OCI-LY3 (cell line): ENCODE measurements at regions not wholly inside any gene's neighbourhood (a gene's known extent, or its start where the extent isn't known, plus 50 kb on each side); places are given as distances from the start of the nearest gene placed in this dataset.

Source experiments
- EZH2phosphoT487 ChIP-seq: fragments of 200-600 bp; shearing (Covaris generic); IDR thresholded peaks from 2 replicates; pipeline ENCODE4 v1.6.1; 2018; ENCODE audit warnings: antibody characterized with exemption, mixed run types, low read depth
- TF ChIP-seq, protein P1 (sequence below): fragments of 200-600, 300-600 bp; sonication (generic); IDR thresholded peaks from 2 replicates; pipeline ENCODE4 v1.5.1; 2014; ENCODE audit warnings: antibody characterized with exemption, low read length, low read depth

GRCh38 chr2:208568203-208568602 lies 161.6 kb downstream of the PTH2R start:
- TF ChIP-seq, protein P1, sequence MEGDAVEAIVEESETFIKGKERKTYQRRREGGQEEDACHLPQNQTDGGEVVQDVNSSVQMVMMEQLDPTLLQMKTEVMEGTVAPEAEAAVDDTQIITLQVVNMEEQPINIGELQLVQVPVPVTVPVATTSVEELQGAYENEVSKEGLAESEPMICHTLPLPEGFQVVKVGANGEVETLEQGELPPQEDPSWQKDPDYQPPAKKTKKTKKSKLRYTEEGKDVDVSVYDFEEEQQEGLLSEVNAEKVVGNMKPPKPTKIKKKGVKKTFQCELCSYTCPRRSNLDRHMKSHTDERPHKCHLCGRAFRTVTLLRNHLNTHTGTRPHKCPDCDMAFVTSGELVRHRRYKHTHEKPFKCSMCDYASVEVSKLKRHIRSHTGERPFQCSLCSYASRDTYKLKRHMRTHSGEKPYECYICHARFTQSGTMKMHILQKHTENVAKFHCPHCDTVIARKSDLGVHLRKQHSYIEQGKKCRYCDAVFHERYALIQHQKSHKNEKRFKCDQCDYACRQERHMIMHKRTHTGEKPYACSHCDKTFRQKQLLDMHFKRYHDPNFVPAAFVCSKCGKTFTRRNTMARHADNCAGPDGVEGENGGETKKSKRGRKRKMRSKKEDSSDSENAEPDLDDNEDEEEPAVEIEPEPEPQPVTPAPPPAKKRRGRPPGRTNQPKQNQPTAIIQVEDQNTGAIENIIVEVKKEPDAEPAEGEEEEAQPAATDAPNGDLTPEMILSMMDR, result no peak
- TF ChIP-seq EZH2phosphoT487, result no peak
